Activated CD4-positive, alpha-beta T cell treated with anti-CD3 and anti-CD28 coated beads, Interleukin-2, amount 50 U/mL, for 16 hours (primary cell): ENCODE measurements at regions not wholly inside any gene's neighbourhood (a gene's known extent, or its start where the extent isn't known, plus 50 kb on each side); places are given as distances from the start of the nearest gene placed in this dataset.
"Not testable (repeated sequence)": the region's sequence is repeated elsewhere in the genome, so short reads cannot be mapped to it uniquely, and the experiment has no call there.

Experiments
- DNase-seq: peaks from one replicate; pipeline ENCODE4 v3.0.0-alpha.2; 2020

DNA sequence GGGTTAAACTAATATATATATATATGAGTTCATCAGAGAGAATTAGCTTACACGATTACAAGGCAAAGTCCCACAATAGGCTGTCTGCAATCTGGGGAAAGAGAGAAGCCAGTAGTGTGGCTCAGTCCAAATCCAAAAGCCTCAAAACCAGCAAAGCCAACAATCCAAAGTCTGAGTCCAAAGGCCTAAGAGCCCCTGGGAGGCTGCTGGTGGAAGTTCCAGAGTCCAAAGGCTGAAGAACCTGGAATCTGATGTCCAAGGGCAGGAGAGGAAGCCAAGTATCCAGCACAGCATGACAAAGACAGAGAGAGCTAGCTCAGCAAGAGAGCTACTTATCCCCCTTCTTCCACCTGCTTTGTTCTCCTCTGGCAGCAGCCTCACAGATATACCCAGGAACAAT lies 274.7 kb upstream of the ID4 start:
- no peak for DNase-seq

DNA sequence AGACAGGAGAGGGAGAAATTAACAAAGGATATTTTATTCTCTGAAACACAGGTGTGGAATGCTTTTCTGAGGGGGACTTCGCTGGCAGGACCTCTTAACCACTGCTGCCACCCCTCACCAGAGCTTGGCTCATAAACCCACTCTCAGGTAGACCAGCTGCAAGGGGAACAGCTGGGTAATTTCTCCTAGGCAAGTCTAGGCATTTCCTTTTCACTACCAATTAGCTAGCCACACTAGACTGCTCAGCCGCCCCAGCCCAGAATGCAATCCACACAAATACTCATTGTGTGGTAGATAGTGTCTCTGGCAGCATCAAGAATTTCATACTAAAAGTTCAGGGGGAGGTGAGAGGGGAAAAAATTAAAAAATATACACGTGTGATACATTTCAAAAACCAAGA lies 267.6 kb upstream of the ID4 start:
- DNase-seq, result no peak

DNA sequence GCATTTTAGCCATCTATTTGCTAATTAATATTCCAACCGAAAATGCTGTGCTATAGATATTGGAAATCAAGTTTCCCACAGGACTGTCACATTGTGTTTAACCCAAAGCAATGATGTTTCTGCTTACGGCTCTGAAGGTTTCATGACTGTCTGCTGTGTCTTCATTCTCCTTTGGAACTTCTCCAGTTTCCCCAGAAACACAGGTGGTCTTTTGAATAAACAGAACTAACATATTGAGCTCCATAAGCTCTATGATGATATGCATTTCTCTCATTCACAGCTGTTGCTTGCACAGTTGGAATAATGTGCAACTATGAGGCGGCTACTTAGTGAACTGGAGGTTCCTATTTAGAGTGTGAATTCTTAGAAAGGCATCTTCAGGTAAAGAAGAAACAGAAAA lies 266.0 kb upstream of the ID4 start:
- no peak for DNase-seq

DNA sequence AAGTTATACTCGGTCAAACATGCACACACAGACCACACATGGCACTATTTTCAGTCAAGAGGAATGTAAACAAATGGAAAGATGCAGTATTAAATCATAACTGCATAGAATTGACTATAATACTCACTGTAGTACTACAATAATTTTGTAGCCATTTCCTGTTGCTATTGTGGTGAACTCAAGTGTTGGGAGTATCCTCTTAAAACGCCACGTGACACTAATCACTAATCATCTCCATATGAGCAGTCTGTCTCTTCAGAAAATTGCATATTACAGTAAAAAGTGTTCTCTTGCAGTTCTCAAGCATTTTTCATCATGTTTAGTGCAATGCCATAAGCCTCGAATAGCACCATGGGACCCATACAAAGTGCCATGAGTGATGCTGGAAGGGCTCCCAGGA lies 258.7 kb upstream of the ID4 start:
- DNase-seq, result no peak

DNA sequence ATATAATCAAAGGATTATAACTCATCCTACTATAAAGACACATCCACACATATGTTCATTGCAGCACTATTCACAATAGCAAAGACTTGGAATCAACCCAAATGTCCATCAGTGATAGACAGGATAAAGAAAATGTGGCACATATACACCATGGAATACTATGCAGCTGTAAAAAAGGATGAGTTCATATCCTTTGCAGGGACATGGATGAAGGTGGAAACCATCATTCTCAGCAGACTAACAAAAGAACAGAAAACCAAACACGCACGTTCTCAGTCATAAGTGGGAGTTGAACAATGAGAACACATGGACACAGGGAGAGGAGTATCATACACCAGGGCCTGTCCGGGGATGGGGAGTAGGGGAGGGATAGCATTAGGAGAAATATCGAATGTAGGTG lies 253.0 kb upstream of the ID4 start:
- not testable (repeated sequence) for DNase-seq

DNA sequence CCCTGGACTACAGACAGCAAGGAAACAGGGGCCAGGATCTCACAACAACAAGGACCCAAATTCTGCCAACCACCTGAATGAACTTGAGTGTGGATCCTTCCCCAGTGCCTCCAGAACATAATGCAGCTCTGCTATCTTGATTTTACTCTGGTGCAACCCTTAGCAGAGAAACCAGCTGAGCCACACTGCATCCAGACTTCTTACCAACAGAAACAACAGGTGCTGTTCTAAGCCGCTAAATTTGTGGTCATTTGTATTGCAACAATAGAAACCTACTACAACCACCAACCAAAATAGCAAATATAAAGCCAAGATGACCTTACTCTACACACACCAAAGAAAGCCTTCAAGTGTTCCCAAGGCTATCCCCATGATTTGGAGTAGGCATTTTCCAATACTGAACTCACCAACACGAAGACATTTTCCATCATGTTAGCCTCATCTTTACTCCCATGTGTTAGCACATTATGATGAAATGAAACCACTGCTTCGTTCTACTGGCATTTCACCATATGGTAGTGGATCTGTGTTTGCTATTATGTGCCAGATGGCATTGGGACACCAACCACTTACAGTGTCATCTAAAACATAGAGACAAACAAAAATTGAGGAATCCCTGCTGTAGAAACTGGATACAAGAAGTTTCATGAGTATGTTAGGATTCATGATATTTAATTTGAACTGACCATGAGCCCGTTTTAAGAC lies 249.8 kb upstream of the ID4 start:
- DNase-seq, result no peak

DNA sequence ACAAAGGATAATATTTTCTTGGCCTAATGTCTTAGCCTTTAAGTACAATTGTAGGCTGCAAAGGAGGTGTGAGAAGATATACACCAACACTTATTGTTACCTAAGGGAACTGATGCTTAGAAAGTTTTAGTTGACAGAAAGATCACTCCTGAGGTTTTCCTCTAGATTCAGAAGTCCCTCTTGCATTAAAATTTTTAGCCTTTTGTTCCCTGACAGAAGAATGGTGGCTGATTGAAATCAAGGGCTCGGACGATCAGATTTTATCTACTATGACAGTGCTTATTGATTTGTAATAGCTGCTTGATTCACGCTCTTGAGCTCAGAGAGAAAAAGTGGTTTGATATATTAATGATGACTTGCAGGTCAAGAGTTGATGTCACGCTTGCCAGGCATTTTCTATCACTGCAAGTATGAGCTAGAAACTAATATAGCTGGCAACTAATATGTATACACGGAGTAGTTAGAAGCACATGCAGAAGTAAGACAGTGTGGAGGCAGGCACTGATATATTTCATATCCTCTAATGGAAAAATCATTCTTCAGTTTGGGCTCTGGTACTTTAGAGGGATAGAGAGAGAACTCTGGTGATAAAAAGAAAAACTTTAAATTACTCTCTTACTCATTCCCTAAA lies 246.6 kb upstream of the ID4 start:
- no peak for DNase-seq

DNA sequence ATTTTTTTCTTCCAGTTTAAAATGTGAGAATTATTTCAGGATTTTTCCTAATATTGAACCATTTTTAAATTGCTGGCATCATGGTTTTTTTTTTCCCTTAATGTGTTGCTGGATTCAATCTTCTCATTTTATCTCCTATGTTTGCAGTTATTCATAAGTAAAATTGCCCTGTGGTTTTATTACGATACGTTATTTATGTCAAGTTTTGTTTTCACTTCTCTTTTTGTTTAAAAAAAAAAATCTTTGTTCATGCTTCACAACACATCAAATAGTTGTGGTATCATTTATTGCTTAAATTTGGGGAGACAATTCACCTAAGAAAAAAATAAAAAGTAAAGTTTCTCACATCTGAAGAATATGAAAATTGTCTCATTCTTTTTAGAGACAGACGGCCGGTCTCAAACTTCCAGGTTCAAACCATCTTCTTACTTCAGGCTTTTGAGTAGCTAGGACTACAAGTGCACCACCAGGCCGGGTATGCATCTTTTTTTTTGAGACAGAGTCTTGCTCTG lies 239.3 kb upstream of the ID4 start:
- no peak for DNase-seq

DNA sequence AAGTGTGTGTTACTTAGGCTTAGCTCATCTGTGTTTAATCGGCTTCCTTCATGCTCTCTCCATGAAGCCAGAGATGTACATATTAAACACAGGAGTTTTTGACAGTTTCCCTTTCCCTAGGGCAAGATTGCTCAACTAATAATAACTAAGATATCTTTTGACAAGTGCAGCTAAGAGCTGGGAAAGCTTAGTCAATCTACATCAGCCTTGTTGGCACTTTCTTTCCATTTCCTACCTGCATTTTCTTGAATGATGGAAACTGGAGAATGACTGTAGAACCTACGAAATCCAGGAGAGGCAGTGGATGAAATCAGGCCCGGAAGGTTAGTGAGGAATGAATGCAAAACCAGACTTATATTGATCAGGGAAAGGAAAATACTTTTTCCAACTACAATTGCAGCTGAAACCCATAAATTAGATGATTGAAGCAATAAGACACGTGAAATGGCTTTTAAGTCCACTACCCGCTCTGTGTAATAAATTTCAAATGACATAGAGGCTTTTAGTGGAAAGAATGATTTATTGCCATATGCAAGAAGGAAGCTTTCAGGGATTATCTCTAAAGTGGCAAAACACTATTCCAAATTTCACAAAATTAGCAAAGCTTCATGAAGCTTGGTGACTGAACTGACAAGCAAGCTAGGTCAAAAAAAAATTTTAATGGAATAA lies 237.2 kb upstream of the ID4 start:
- DNase-seq, result no peak

DNA sequence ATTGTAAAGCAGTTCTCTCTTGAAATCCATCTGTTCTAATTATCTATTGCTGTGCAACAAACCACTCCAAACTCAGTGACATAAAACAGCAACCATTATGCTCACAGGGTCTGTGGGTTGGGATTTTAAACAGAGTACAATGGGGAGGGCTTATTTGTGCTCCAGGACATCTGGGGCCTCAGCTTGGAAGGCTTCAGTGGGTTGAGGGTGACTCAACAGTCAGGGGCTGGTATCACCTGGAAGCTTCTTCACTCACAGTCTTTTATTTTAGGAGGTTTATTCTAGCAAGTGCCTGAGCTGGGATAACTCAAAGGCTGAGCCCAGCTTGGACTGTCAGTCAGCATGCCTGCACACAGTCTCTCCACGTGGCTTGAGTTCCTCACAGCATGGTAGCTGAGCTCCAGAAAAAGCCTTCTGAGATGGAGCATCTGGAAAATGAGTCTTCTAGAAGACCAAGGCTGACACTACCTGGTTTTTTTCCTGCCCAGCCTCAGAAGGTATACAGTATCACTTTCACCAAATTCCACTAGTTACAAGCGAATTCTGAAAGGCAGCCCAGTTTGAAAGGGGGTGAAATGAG lies 234.6 kb upstream of the ID4 start:
- DNase-seq, result no peak

DNA sequence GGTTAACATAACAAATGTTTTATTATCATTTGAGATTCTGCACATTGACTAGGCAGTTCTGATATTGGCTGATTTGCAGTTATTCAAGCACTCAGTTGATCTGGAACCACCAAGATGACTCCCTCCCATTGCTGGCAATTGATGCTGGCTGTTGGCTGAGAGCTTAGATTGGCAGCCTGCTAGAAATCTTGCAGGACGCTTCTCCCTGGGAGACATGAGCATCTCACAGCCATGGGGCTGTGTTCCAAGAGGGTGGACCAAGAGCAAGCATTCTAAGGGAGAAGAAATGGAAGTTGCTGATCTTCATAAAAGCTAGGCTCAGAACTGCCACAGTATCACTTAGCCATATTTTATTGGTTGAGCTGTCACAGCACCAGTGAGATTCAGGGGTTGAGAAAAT lies 233.4 kb upstream of the ID4 start:
- no peak for DNase-seq

DNA sequence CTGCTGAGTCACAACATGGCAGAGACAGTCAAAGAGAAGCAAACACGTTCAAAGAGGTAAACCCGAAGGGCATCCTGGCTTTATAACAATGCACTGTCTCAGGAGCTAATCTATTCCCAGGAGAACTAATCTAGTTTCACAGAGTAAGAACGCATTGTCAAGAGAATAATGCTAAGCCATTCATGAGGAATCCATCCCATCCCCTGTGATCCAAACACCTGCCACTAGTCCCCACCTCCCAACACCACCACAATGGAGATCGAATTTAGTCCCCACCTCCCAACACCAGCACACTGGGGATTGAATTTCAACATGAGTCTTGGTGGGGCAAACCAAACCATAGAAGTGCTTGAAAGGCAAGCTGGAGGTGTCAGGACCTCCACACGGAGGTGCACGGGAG lies 231.5 kb upstream of the ID4 start:
- DNase-seq, result no peak

DNA sequence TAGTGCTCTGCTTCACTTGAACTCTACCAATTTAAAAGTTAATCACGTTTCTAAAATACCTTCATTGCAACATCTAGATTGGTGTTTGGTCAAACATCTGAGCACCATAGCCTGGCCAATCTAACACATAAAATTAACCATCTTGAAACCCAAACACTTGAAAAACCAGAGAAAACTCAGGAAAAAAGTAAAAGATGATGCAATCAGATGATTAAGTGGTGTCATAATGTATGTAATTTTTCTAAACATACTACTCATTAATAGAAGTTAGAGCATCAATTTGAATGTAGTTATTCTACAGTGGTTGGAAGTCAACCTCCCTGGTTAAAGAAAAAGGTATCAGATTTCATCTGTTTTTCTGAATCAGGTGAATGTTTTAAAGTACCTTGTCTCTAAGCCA lies 228.6 kb upstream of the ID4 start:
- no peak for DNase-seq

DNA sequence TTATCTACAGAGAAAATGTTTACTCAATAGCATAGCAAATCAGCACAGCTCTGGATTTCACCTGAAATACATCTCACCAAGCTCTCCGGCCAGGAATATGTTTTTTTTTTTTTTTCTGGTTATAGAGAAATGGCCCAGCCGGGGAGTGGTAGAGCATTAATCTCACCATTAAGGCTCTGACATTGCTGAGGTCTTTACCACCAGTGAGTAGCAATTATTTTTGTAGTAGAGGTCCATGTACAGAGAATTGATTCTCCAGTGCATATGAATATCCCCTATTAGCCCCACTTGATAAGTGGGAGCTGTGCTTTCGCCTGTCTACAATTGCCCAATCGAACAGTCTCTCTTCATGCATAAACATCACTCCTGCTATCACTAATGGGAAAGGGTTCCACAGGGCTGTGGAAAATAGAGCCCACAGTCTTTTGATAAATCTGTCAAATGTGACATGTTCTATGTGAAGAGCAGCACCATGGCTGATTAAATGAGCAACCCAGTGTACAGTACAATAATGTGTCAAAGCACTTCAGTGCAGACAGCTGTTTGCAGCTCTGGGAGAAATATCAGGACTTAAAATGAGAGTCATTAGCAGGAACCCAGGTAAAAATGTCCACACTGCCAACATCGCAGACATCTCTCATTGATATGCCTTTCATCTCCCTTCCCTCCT lies 227.1 kb upstream of the ID4 start:
- DNase-seq, result no peak

DNA sequence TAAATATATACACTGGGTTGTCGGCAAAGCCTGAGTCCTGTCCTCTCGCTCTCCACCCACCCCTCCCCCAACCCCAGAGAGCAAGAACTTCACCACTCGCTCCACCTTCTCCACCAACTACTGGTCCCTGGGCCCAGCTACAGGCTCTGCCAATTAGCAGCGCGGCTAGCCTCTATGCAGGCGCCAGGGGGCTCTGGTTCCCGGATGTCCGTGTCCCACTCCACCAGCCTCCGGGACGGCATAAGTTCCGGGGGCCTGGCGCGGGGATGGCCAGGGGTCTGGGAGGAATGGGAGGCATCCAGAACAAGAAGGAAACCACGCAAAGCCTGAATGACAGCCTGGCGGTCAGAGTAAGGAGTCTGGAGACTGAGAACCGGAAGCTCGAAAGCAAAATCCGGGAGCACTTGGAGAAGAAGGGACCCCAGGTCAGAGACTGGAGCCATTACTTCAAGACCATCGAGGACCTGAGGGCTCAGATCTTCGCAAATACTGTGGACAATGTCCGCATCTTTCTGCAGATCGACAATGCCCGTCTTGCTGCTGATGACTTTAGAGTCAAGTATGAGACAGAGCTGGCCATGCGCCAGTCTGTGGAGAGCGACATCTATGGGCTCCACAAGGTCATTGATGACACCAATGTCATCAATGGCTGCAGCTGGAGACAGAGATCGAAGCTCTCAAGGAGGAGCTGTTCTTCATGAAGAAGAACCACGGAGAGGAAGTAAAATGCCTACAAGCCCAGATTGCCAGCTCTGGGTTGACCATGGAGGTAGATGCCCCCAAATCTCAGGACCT lies 224.3 kb upstream of the ID4 start:
- DNase-seq, result not testable (repeated sequence)

DNA sequence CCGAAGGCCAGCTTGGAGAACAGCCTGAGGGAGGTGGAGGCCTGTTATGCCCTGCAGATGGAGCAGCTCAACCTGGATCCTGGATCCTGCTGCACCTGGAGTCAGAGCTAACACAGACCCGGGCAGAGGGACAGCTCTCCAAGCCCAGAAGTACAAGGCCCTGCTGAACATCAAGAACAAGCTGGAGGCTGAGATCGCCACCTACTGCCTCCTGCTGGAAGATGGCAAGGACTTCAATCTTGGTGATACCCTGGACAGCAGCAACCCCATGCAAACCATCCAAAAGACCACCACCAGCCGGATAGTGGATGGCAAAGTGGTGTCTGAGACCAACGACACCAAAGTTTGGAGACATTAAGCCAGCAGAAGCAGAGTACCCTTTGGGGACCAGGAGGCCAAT lies 223.5 kb upstream of the ID4 start:
- DNase-seq, result no peak

DNA sequence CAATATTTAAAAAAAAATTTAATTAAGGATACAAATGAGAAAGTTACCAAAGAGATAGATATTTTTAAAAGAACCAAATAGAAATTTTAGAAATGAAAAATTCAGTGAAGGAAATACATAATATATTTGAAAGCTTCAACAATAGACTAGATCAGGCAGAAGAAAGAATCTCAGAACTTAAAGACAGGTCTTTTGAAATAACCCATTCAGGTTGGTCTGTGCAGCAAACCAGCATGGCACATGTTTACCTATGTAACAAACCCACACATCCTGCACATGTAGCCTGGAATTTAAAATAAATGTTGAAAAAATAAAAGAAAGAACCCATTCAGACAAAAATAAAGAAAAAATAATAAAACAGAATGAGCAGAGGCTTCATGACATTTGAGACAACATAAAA lies 221.1 kb upstream of the ID4 start:
- DNase-seq, result no peak

DNA sequence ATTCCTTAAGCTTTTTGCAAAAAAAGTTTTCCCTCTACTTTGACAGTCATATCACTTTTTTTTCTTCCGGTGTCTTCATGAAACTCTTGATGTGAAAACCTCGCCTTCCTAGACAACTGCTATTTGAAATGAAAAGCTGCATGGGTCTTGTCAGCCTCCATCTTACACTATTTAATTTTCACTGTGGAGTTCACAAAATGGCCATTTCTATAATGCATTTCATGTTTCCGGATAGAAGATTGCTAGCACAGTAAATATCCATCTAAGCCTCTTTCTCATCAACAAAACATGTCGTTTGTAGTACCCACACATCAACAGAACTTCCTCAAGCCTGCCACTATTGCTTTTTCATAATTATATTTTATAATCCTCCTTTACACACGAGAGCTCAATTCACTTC lies 204.9 kb upstream of the ID4 start:
- no peak for DNase-seq

DNA sequence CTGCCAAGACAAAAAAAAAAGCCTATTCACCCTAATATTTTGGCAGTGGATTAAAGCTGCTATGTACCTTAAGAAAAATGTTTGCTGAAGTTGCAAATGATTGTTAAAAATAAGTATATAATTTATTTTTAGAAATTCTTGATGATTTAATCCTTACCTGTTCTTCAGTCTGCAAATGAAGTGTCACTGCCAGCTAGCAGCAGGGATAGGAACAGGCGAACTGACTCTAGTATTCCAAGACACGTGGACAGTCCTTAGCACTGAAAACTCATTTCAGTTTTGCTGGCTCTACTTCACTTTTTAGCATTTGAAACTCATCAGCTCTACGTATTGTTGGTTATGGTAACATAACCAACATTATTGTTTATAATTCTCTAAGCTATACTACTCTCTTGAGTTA lies 204.4 kb upstream of the ID4 start:
- no peak for DNase-seq

DNA sequence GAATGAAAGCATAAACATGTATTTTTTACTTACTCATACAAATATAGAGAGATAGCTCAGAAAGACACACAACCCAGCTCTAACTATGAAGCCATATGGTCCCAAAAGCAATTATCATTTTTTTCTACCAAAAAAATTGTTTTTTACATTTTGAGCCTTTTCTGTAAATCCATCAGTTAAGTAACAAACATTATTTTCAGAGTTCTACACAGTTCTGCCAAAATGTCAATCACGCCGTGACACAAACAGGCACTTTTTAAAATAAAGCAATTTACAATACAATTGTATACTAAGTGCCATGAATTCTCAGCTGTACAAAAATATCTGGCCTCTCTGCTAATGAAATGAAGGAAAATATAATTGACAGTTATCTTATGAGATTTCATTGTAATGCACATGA lies 201.4 kb upstream of the ID4 start:
- DNase-seq, result no peak

DNA sequence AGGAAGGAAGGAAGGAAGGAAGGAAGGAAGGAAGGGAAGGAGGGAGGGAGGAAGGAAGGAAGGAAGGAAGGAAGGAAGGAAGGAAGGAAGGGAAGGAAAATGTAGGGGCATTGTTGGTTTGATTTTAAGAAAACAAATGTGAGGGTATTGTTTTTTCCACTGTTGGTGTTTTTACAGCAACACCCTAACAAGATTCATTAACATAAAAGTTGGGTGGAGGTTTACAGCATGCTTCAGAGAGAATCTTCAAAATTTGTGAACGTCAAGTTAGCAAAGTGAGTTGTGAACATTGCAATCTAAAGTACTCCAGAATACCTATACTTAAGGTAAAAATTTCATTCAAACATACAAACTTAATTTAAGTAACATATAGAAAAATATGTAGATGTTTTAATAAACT lies 200.2 kb upstream of the ID4 start:
- DNase-seq, result no peak

DNA sequence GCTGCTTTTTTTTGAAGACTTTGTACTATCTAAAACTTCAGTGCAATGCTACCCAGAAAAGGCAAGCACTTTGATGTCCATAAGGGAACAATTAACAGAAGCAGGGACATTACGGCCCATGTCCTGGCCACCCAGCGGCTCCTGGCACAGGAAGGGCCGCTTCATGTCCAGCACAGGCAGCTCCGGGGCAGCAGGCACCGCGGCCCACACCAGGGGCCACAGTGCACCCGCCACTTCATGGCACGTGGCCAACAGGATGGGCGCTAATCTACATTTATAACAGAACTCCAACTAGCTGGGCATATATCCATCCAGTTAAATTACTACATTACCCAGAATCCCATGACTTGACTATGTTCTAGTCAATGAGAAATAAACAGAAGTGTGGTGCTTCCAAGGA lies 198.2 kb upstream of the ID4 start:
- no peak for DNase-seq

DNA sequence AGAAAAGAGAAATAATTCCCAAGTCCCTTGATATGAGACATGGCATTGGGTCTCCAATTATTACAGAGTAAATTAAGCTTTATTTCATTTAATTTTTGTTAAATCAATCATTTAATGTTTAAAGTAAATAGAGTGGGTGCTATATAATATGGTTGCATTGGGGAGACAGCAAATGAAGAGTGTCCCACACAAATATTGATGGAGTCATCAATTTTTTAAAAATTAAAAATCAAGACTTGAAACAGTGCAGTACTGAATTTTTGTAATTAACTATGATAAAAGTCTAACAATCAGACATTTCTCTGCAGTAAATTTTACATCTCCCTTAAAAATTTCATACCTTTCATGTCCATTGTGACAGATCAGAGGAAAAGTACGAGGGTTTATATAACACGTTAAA lies 193.9 kb upstream of the ID4 start:
- DNase-seq, result no peak
